Omental fat pad (tissue), 3 donors: ENCODE measurements at regions not wholly inside any gene's neighbourhood (a gene's known extent, or its start where the extent isn't known, plus 50 kb on each side); places are given as distances from the start of the nearest gene placed in this dataset.

Source experiments
- ATAC-seq: fragments of 150-250 bp; one replicate; pipeline ENCODE4 v1.9.1; 2016; ENCODE audit warnings: mild to moderate bottlenecking, moderate library complexity; ENCODE audit not compliant: low FRiP score
- DNase-seq: peaks from one replicate; pipeline ENCODE4 v3.0.0-alpha.2; 2019; ENCODE audit warnings: low spot score
- TF ChIP-seq, protein P1 (sequence below), 3 donors: fragments of 450-650 bp; IDR thresholded peaks; one replicate each; pipeline ENCODE4 v1.5.1; 2016 to 2017; ENCODE audit warnings: antibody characterized with exemption in 3 of 3, mild to moderate bottlenecking in 3 of 3, moderate library complexity in 2 of 3

GRCh38 chr17:64783556-64784352 is 121.6 kb upstream of the SMURF2 start:
- ATAC-seq, result no peak
- DNase-seq, result no peak
- TF ChIP-seq, protein P1, sequence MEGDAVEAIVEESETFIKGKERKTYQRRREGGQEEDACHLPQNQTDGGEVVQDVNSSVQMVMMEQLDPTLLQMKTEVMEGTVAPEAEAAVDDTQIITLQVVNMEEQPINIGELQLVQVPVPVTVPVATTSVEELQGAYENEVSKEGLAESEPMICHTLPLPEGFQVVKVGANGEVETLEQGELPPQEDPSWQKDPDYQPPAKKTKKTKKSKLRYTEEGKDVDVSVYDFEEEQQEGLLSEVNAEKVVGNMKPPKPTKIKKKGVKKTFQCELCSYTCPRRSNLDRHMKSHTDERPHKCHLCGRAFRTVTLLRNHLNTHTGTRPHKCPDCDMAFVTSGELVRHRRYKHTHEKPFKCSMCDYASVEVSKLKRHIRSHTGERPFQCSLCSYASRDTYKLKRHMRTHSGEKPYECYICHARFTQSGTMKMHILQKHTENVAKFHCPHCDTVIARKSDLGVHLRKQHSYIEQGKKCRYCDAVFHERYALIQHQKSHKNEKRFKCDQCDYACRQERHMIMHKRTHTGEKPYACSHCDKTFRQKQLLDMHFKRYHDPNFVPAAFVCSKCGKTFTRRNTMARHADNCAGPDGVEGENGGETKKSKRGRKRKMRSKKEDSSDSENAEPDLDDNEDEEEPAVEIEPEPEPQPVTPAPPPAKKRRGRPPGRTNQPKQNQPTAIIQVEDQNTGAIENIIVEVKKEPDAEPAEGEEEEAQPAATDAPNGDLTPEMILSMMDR (IDR thresholded peaks at IDR 0.05), result no peak

- DNase-seq (no peak), ATAC-seq (no peak)
- TF ChIP-seq, protein P1 (IDR thresholded peaks at IDR 0.05), result no peak
These were observed 120.9 kb upstream of the SMURF2 start for GRCh38 chr17:64783031-64783461.

DNA sequence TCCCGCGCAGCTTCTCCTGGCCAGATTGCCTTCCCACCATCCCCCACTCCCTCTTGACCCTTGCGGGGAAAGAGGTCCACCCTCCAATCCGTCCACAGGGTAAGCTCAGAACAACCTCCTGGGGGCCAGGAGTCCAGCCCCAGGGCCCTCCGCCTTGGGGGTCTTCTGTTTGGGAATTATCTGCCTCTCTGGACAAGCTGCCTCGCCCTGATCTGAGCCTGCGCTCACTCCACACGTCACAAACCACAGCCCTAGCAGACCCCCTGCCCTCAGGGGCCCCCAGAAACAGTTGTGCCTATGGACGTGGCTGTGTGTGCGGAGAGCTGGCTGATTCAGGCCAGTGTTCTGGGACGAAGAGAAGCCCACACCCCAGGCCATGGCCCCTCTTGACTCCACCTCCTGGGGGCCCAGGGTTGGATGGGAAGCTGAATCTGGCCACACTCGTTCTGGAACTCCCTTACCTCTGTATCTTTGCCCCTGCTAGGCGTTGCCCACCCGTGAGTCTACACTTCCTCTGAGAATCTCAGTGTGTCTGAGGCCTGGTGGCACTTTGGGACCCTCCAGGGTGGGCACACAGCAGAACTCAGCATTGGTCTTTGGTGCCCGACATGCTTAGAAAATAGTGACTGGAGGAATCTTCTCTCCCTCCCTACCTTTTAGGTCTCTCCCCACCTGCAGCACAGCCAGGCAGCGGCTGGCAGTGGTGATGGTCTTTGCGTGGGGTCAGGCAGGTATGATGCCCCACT is 119.9 kb upstream of the SMURF2 start:
- TF ChIP-seq, protein P1 (IDR thresholded peaks at IDR 0.05), result no peak
- ATAC-seq (no peak), DNase-seq (no peak)

GRCh38 chr17:64781014-64781756 is 119.1 kb upstream of the SMURF2 start:
- ATAC-seq, result no peak
- TF ChIP-seq, protein P1 (IDR thresholded peaks at IDR 0.05), result no peak
- no peak for DNase-seq

DNA sequence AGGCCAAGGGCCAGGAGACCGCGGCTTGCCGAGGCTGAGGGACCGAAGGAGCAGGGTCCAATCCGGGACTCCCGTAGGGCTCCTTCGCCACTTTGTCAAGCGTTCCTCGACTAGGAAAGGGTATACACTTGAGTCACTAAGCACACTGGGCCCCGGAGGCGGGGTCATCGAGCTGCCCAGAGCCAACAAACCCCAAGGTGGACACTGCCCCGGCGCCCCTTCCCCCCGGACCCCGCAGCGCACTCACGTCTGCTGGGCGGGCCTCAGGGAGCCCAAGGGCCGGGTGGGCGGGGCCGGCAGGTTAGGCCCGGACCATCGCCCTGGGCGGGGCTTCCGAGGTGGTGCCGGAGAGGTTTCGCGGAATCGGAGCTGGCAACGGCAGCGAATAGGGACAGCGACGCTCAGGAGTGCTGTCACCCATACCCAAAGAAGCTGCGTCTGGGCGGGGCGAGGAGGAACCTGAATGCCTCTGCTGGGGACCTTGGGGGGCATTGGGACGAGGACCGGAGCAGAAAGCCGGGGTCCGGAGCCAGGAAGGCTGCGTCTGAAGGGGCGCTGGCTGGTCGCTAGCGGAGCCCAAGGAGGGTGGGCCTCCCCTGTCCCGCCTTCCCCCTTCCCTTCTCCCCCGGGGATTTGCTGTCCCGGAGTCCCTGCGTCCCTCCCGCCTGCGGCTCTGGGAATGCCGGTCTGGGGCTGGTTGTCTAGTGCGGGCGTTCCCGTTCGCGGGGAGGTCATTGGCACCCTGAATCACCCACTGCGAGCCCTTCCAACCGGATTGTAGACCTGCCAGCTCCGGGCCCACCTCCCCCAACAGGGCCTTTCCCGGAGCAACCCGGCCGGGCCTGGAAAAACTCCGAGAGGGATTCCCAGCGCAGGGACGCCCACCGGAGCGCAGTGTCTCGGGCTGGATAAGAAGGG is 118.2 kb upstream of the SMURF2 start:
- peak; percentile 30 for ATAC-seq
- no peak for DNase-seq

More for the DNA sequence above, 118.2 kb upstream of the SMURF2 start:
- TF ChIP-seq, protein P1 (IDR thresholded peaks at IDR 0.05), result no peak
